ENCODE measurements at regions not wholly inside any gene's neighbourhood (a gene's known extent, or its start where the extent isn't known, plus 50 kb on each side); places are given as distances from the start of the nearest gene placed in this dataset.

- BruUV-seq (replicated peaks) = no TSS peak
- Mint-ChIP-seq H3K27ac (ENCODE audit: unreplicated experiment) (no peak overlapping the region), H3K36me3 (ENCODE audit: insufficient read depth, unreplicated experiment) (no peaks in the 10 kb centered on the region), H3K9me3 (ENCODE audit: unreplicated experiment) (no peaks in the 10 kb centered on the region), H3K4me3 (ENCODE audit: unreplicated experiment) (no peak overlapping the region), H3K27me3 (ENCODE audit: insufficient read depth, unreplicated experiment) (no peaks in the 10 kb centered on the region), H3K4me1 (ENCODE audit: low read depth, unreplicated experiment) (no peaks in the 10 kb centered on the region)
- no peaks in the 10 kb centered on the region for H3K4me1 ChIP-seq
- ChIA-PET POLR2A (no interaction called here), CTCF (no interaction called here)
- H3K36me3 ChIP-seq (ENCODE audit: control insufficient read depth, insufficient read depth, low read length) = no peaks in the 10 kb centered on the region
- DNase-seq = no peak
- H3K4me3 ChIP-seq (ENCODE audit: low read depth, low read length) = no peak overlapping the region
- no peak for TF ChIP-seq CTCF (IDR thresholded peaks at IDR 0.05; ENCODE audit: insufficient read depth in 1 of 2, low read depth in 1 of 2, low read length in 1 of 2, severe bottlenecking in 1 of 2, unreplicated experiment in 1 of 2)
- intact Hi-C loops (cut with micrococcal nuclease; ENCODE audit: unreplicated experiment) = no loop called here
- no peaks in the 10 kb centered on the region for H3K9me3 ChIP-seq
- no peaks in the 10 kb centered on the region for H3K27me3 ChIP-seq (replicated peaks; ENCODE audit: control insufficient read depth, insufficient read depth, low read length)
Observed at GRCh38 chr9:22332202-22332601, 114.4 kb upstream of the DMRTA1 start.

GRCh38 chr9:22337261-22337660, 109.4 kb upstream of the DMRTA1 start:
- no peaks in the 10 kb centered on the region for H3K27me3 Mint-ChIP-seq (ENCODE audit: insufficient read depth, unreplicated experiment)
- no peaks in the 10 kb centered on the region for H3K36me3 ChIP-seq (ENCODE audit: control insufficient read depth, insufficient read depth, low read length)
- no peaks in the 10 kb centered on the region for H3K4me1 Mint-ChIP-seq (ENCODE audit: low read depth, unreplicated experiment)
- H3K4me1 ChIP-seq = no peaks in the 10 kb centered on the region
- ChIA-PET POLR2A (no interaction called here), CTCF (no interaction called here)
- H3K4me3 ChIP-seq (ENCODE audit: low read depth, low read length) = no peak overlapping the region
- no peak overlapping the region for H3K4me3 Mint-ChIP-seq (ENCODE audit: unreplicated experiment)
- intact Hi-C loops (cut with micrococcal nuclease; ENCODE audit: unreplicated experiment) = no loop called here
- BruUV-seq (replicated peaks) = no TSS peak
- no peaks in the 10 kb centered on the region for H3K36me3 Mint-ChIP-seq (ENCODE audit: insufficient read depth, unreplicated experiment)
- TF ChIP-seq CTCF (IDR thresholded peaks at IDR 0.05; ENCODE audit: insufficient read depth in 1 of 2, low read depth in 1 of 2, low read length in 1 of 2, severe bottlenecking in 1 of 2, unreplicated experiment in 1 of 2) = no peak
- DNase-seq = no peak
- no peaks in the 10 kb centered on the region for H3K9me3 ChIP-seq
- H3K9me3 Mint-ChIP-seq (ENCODE audit: unreplicated experiment) = no peaks in the 10 kb centered on the region
- no peaks in the 10 kb centered on the region for H3K27me3 ChIP-seq (replicated peaks; ENCODE audit: control insufficient read depth, insufficient read depth, low read length)
- H3K27ac Mint-ChIP-seq (ENCODE audit: unreplicated experiment) = no peak overlapping the region

- Histone ChIP-seq H3K27me3 (replicated peaks; ENCODE audit: control insufficient read depth, insufficient read depth, low read length) (no peaks in the 10 kb centered on the region), H3K4me3 (ENCODE audit: low read depth, low read length) (no peak overlapping the region), H3K9me3 (no peaks in the 10 kb centered on the region), H3K36me3 (ENCODE audit: control insufficient read depth, insufficient read depth, low read length) (no peaks in the 10 kb centered on the region), H3K4me1 (no peaks in the 10 kb centered on the region)
- BruUV-seq (replicated peaks) = no TSS peak
- H3K9me3 Mint-ChIP-seq (ENCODE audit: unreplicated experiment) = no peaks in the 10 kb centered on the region
- TF ChIP-seq CTCF (IDR thresholded peaks at IDR 0.05; ENCODE audit: insufficient read depth in 1 of 2, low read depth in 1 of 2, low read length in 1 of 2, severe bottlenecking in 1 of 2, unreplicated experiment in 1 of 2) = no peak
- no peak overlapping the region for H3K4me3 Mint-ChIP-seq (ENCODE audit: unreplicated experiment)
- H3K27ac Mint-ChIP-seq (ENCODE audit: unreplicated experiment) = no peak overlapping the region
- no peaks in the 10 kb centered on the region for H3K27me3 Mint-ChIP-seq (ENCODE audit: insufficient read depth, unreplicated experiment)
- H3K4me1 Mint-ChIP-seq (ENCODE audit: low read depth, unreplicated experiment) = no peaks in the 10 kb centered on the region
- ChIA-PET POLR2A (no interaction called here), CTCF (no interaction called here)
- intact Hi-C loops (cut with micrococcal nuclease; ENCODE audit: unreplicated experiment) = no loop called here
- peak in 1 of 2 experiments; percentile 2 for DNase-seq
- no peaks in the 10 kb centered on the region for H3K36me3 Mint-ChIP-seq (ENCODE audit: insufficient read depth, unreplicated experiment)
Observed at GRCh38 chr9:22342491-22343217, 104.0 kb upstream of the DMRTA1 start.

Measured in Caco-2 (cell line).